SK-N-SH (cell line): ENCODE measurements at regions not wholly inside any gene's neighbourhood (a gene's known extent, or its start where the extent isn't known, plus 50 kb on each side); places are given as distances from the start of the nearest gene placed in this dataset.

ENCODE experiments used
- CTCF ChIA-PET: fragments of 300-600, 350-600 bp; formaldehyde crosslinking; extraction: SDS; loops from one replicate; lab custom pipeline; 2021; lab: Yijun Ruan, JAX
- POLR2A ChIA-PET: fragments of 350-600 bp; sonication (Branson Sonifier 250); formaldehyde crosslinking; extraction: SDS; loops from one replicate; lab custom pipeline; 2020; ENCODE audit warnings: antibody characterized with exemption, inconsistent platforms; lab: Yijun Ruan, JAX
- DNase-seq: peaks from one replicate; pipeline ENCODE4 v3.0.0; 2012
- H2AFZ ChIP-seq: fragments of 200-600 bp; sonication (generic); 2 replicates; pipeline ENCODE4 v1.8.1; 2016; ENCODE audit warnings: antibody characterized with exemption, mild to moderate bottlenecking, low read depth
- H3F3A ChIP-seq: fragments of 200-600 bp; sonication (generic); replicated peaks from 2 replicates; pipeline ENCODE3; 2016; ENCODE audit warnings: antibody characterized with exemption, mild to moderate bottlenecking; ENCODE audit not compliant: insufficient read depth
- H3K27ac ChIP-seq, 2 experiments: fragments of 200-500 bp in 1 of 2; fragments of 200-600 bp in 1 of 2; sonication (Bioruptor generic) in 1 of 2; sonication (generic), shearing (Covaris generic) in 1 of 2; 2 replicates each; pipeline versions ENCODE4 v1.5.1 to v1.6.1; 2014 to 2016; ENCODE audit warnings: low read depth in 2 of 2, inconsistent platforms in 1 of 2, low read length in 1 of 2, mild to moderate bottlenecking in 1 of 2, mixed read lengths in 1 of 2
- H3K27me3 ChIP-seq: fragments of 200-600 bp; sonication (generic), shearing (Covaris generic); 2 replicates; pipeline ENCODE4 v1.6.1; 2016; ENCODE audit warnings: mixed run types; ENCODE audit not compliant: insufficient read depth
- H3K36me3 ChIP-seq, 2 experiments: fragments of 200-500 bp in 1 of 2; fragments of 200-600 bp in 1 of 2; sonication (Bioruptor generic) in 1 of 2; sonication (generic) in 1 of 2; replicated peaks in 1 of 2; 2 replicates each; pipeline versions ENCODE3 to v1.5.1; 2014 to 2016; ENCODE audit warnings: low read length in 1 of 2, mild to moderate bottlenecking in 1 of 2; ENCODE audit not compliant: insufficient read depth in 2 of 2, control insufficient read depth in 1 of 2
- H3K4me1 ChIP-seq, 2 experiments: fragments of 200-500 bp in 1 of 2; fragments of 200-600 bp in 1 of 2; sonication (Bioruptor generic) in 1 of 2; sonication (generic), shearing (Covaris generic) in 1 of 2; 2 replicates each; pipeline versions ENCODE4 v1.5.1 to v1.6.1; 2014 to 2016; ENCODE audit warnings: low read depth in 1 of 2, low read length in 1 of 2, mixed run types in 1 of 2; ENCODE audit not compliant: insufficient read depth in 2 of 2, control insufficient read depth in 1 of 2
- H3K4me2 ChIP-seq: fragments of 200-600 bp; sonication (generic), shearing (Covaris generic); 2 replicates; pipeline ENCODE4 v1.6.1; 2017; ENCODE audit warnings: mixed run types
- H3K4me3 ChIP-seq, 2 experiments: fragments of 200-500 bp in 1 of 2; fragments of 200-600 bp in 1 of 2; sonication (Bioruptor generic) in 1 of 2; sonication (generic), shearing (Covaris generic) in 1 of 2; 2 replicates each; pipeline versions ENCODE4 v1.5.1 to v1.8.1; 2014 to 2016; ENCODE audit warnings: low read depth in 2 of 2, inconsistent platforms in 1 of 2, low read length in 1 of 2, mild to moderate bottlenecking in 1 of 2, mixed read lengths in 1 of 2, moderate library complexity in 1 of 2
- H3K79me2 ChIP-seq: fragments of 200-600 bp; sonication (generic); 2 replicates; pipeline ENCODE4 v1.8.1; 2017; ENCODE audit warnings: mild to moderate bottlenecking; ENCODE audit not compliant: insufficient read depth
- H3K9ac ChIP-seq: fragments of 200-600 bp; sonication (generic); 2 replicates; pipeline ENCODE4 v1.6.1; 2017; ENCODE audit warnings: mixed run types
- H3K9me2 ChIP-seq: fragments of 200-600 bp; sonication (generic); 2 replicates; pipeline ENCODE4 v1.6.1; 2017; ENCODE audit warnings: mixed run types
- H3K9me3 ChIP-seq: fragments of 200-600 bp; sonication (generic); 2 replicates; pipeline ENCODE4 v1.6.1; 2017; ENCODE audit warnings: mixed run types, mild to moderate bottlenecking, moderate library complexity
- H4K20me1 ChIP-seq: fragments of 200-600 bp; sonication (generic); 2 replicates; pipeline ENCODE4 v1.6.1; 2017; ENCODE audit warnings: mild to moderate bottlenecking, mixed run types; ENCODE audit not compliant: insufficient read depth
- CTCF ChIP-seq: fragments of 200-600 bp; sonication (generic); IDR thresholded peaks from 2 replicates; pipeline ENCODE4 v1.6.1; 2017; ENCODE audit warnings: antibody characterized with exemption, mild to moderate bottlenecking, moderate library complexity
- EP300 ChIP-seq, 2 experiments: IDR thresholded peaks; 2 replicates each; pipeline versions ENCODE4 v1.4.0 to v1.6.1; 2012; ENCODE audit warnings: borderline replicate concordance in 1 of 2, low read depth in 1 of 2, low read length in 1 of 2
- FOSL2 ChIP-seq: IDR thresholded peaks from 2 replicates; pipeline ENCODE4 v1.4.0; 2012; ENCODE audit warnings: low read depth, mild to moderate bottlenecking, moderate library complexity, borderline replicate concordance
- GABPA ChIP-seq: IDR thresholded peaks from 2 replicates; pipeline ENCODE4 v1.4.0; 2012; ENCODE audit warnings: low read depth, mild to moderate bottlenecking
- IRF3 ChIP-seq: fragments of 150-350 bp; IDR thresholded peaks from 2 replicates; pipeline ENCODE4 v1.6.1; 2016; ENCODE audit warnings: mild to moderate bottlenecking, low read depth, low read length
- JUND ChIP-seq: IDR thresholded peaks from 2 replicates; pipeline ENCODE4 v1.4.0; 2012
- MEF2A ChIP-seq: IDR thresholded peaks from 2 replicates; pipeline ENCODE4 v1.4.0; 2012; ENCODE audit warnings: low read depth, borderline replicate concordance
- MXI1 ChIP-seq: IDR thresholded peaks from 2 replicates; pipeline ENCODE4 v1.6.1; 2012; ENCODE audit warnings: mild to moderate bottlenecking, low read depth, low read length, improper control_type of control experiment
- NFIC ChIP-seq: IDR thresholded peaks from 2 replicates; pipeline ENCODE4 v1.4.0; 2012; ENCODE audit warnings: borderline replicate concordance
- POLR2AphosphoS5 ChIP-seq: IDR thresholded peaks from 2 replicates; pipeline ENCODE4 v1.6.1; 2012; ENCODE audit warnings: low read depth, low read length
- RAD21 ChIP-seq: IDR thresholded peaks from 2 replicates; pipeline ENCODE4 v1.6.1; 2012; ENCODE audit warnings: mild to moderate bottlenecking, low read length
- RCOR1 ChIP-seq: fragments of 150-350 bp; IDR thresholded peaks from 2 replicates; pipeline ENCODE4 v1.6.1; 2017; ENCODE audit warnings: antibody characterized with exemption, low read length
- REST ChIP-seq: IDR thresholded peaks from 2 replicates; pipeline ENCODE4 v1.6.1; 2012; ENCODE audit warnings: mild to moderate bottlenecking, low read depth, low read length, moderate library complexity
- RFX5 ChIP-seq: IDR thresholded peaks from 2 replicates; pipeline ENCODE4 v1.6.1; 2012; ENCODE audit warnings: mild to moderate bottlenecking, improper control_type of control experiment, low read length
- SIN3A ChIP-seq: IDR thresholded peaks from 2 replicates; pipeline ENCODE4 v1.6.1; 2012; ENCODE audit warnings: low read depth, mild to moderate bottlenecking, low read length, moderate library complexity, borderline replicate concordance
- SMC3 ChIP-seq: IDR thresholded peaks from 2 replicates; pipeline ENCODE4 v1.6.1; 2012; ENCODE audit warnings: low read depth, low read length, improper control_type of control experiment
- TCF12 ChIP-seq: IDR thresholded peaks from 2 replicates; pipeline ENCODE4 v1.4.0; 2012
- USF2 ChIP-seq: fragments of 150-350 bp; IDR thresholded peaks from 2 replicates; pipeline ENCODE4 v1.6.1; 2017; ENCODE audit warnings: antibody characterized with exemption, low read length, low read depth, borderline replicate concordance
- YY1 ChIP-seq: IDR thresholded peaks from 2 replicates; pipeline ENCODE4 v1.4.0; 2012; ENCODE audit warnings: low read depth, mild to moderate bottlenecking
- WGBS: methylation state at CpG from one replicate; pipeline ENCODE4 v1.1.6; 2017; ENCODE audit warnings: low lambda C conversion rate; 5-methylcytosine and 5-hydroxymethylcytosine counted together
- TF ChIP-seq, protein P1 (sequence below): IDR thresholded peaks from 2 replicates; pipeline ENCODE4; 2012

DNA sequence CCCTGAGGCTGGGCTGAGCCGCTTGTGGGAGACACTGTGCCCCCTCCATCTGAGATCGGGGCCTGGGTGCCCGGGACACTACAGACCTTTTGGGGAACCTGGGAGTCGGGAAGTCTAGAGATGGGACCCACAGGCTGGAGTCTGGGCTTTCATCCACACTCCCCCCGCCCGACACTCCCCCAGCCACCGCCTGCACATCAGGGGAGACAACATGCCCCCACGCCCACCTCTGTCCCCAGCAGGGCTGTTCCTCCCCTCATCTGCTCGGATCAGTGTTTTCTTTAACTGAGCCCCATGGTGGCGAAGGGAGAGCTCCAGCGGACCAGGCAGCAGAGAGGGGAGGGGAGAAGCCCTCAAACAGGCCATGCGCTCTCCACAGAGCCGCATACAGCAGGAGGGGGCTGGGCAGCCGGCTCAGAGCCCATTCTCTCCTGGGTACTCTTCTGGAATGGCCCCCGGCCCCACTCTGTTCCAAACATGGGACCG is 174.7 kb downstream of the IGLL1 start:
- Histone ChIP-seq H3K27me3 (no peaks in the 10 kb centered on the region), H3F3A (peaks cover 10% of the 10 kb centered on the region), H3K4me1 (peaks cover 0 to 30% of the 10 kb centered on the region in 2 experiments; a peak in 1 of 4 replicates), H4K20me1 (no peaks in the 10 kb centered on the region), H3K9me3 (no peaks in the 10 kb centered on the region), H3K9me2 (no peaks in the 10 kb centered on the region), H3K36me3 (no peaks in the 10 kb centered on the region), H3K27ac (no peak overlapping the region), H3K79me2 (no peaks in the 10 kb centered on the region), H3K4me2 (no peak overlapping the region), H2AFZ (no peak overlapping the region), H3K4me3 (no peak overlapping the region), H3K9ac (no peak overlapping the region)
- CTCF ChIA-PET, result interaction anchor here (0.8 to 3.3 kb wide), 4 partner anchors 19 to 186 kb away, joined by 3 to 13 read pairs (median 4); no protein-coding TSS in a partner anchor
- POLR2A ChIA-PET, result no interaction called here
- no peak for TF ChIP-seq YY1
- TF ChIP-seq RCOR1, result no peak
- TF ChIP-seq FOSL2, result no peak
- no peak for TF ChIP-seq SIN3A
- no peak for TF ChIP-seq CTCF
- TF ChIP-seq SMC3, result no peak
- no peak for TF ChIP-seq GABPA
- no peak for TF ChIP-seq RFX5
- TF ChIP-seq JUND, result no peak
- TF ChIP-seq USF2, result no peak
- no peak for TF ChIP-seq NFIC
- TF ChIP-seq EP300 (IDR thresholded peaks at IDR 0.05; ENCODE audit: borderline replicate concordance in 1 of 2, low read depth in 1 of 2, low read length in 1 of 2), result no peak
- TF ChIP-seq MXI1, result no peak
- no peak for TF ChIP-seq REST
- TF ChIP-seq TCF12, result no peak
- no peak for TF ChIP-seq MEF2A
- TF ChIP-seq, protein P1, sequence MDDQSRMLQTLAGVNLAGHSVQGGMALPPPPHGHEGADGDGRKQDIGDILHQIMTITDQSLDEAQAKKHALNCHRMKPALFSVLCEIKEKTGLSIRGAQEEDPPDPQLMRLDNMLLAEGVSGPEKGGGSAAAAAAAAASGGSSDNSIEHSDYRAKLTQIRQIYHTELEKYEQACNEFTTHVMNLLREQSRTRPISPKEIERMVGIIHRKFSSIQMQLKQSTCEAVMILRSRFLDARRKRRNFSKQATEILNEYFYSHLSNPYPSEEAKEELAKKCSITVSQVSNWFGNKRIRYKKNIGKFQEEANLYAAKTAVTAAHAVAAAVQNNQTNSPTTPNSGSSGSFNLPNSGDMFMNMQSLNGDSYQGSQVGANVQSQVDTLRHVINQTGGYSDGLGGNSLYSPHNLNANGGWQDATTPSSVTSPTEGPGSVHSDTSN, result no peak
- TF ChIP-seq POLR2AphosphoS5, result no peak
- TF ChIP-seq IRF3, result no peak
- no peak for TF ChIP-seq RAD21
- TF ChIP-seq, all 33 proteins: peak for 0
- 63% methylated on average over 12 of the region's 16 CpGs for WGBS
- no peak for DNase-seq
